ENCODE measurements at regions not wholly inside any gene's neighbourhood (a gene's known extent, or its start where the extent isn't known, plus 50 kb on each side); places are given as distances from the start of the nearest gene placed in this dataset.

- TF ChIP-seq POLR2AphosphoS5 (IDR thresholded peaks at IDR 0.05; ENCODE audit: borderline replicate concordance, low read depth, low read length) (no peak), EZH2 (IDR thresholded peaks at IDR 0.05) (no peak), FOXP2 (optimal IDR thresholded peaks at IDR 0.05; ENCODE audit: control extremely low read depth, extremely low read length, insufficient read depth) (no peak)
Observed at GRCh38 chrX:51024106-51024696, 113.7 kb downstream of the BMP15 start.

Data from SK-N-MC (cell line).